Suppressor macrophage (primary cell): ENCODE measurements at regions not wholly inside any gene's neighbourhood (a gene's known extent, or its start where the extent isn't known, plus 50 kb on each side); places are given as distances from the start of the nearest gene placed in this dataset.

Experiments
- DNase-seq, 4 experiments: peaks; one replicate each; pipeline ENCODE4 v3.0.0-alpha.2; 2020 to 2022

DNA sequence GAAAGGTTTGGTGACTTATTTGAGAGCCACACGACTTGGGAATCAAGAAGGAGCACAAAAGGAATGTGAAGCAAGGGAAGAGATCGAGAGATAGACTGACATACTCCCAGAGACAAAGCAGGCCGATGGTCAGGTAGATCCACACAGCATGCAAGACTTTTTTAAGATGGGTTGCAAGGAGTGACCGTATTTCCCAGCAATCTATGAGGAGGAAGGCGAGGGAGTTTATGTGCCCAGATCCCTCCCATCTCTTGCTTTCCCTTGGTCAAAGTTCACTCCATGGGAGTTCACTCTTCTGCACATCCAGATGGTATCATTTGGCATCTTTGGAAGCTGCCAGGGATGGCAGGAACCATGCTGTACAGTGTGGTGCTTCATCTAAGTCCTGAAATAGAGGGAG lies 148.9 kb downstream of the RMI1 start:
- DNase-seq, result no peak

DNA sequence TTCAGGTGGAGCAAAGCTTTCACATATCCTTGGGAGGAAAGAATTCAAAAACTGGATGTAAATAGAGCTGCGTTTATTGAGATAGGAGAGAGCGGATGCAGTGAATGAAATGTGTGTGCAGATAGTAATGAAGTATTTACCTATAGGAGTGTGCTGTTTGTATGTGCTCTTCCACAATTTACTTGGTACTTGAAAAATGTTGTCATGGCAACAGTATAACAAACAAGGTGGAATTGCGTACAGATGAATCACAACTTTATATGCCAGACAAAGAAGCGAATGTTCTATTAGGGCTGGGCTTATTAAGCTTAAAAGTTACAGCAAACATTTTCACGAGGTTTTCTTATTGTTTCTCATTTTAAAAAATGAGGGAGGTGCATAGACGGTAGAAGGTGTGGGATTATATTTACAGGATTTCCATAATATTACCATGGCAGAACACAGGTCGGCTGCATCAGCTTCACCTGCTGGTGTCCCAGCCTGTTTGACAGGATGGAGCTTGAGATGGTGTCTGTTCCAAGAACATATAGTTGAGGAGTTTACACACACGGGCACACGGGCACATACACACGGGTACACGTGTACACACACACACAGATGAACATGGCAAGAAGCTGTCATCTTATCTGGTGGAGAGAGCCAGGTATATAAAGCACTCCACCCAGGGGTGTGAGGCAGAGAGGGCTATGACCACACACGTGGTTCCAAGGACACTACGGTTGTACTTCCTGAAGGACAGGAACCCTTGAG lies 155.7 kb downstream of the RMI1 start:
- DNase-seq, result no peak

DNA sequence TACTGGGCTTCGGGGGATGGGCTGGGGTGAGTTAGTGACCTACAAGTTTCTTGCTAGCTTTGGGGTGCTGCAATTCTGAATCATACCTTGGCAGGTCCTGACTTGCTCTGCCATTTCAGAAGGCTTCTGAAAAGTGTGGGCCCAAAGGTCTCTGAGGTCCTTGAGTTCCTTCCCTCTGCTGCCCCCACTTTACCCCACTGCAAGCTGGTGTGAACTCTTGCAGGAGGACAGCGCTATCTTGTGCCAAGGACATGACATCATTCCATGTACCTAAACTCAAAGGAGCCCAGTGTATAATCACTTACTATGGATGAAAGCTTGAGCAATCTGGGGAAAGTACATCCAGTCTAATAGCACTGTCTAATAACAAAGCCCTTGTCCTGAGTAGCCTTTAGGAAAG lies 157.4 kb downstream of the RMI1 start:
- no peak for DNase-seq

DNA sequence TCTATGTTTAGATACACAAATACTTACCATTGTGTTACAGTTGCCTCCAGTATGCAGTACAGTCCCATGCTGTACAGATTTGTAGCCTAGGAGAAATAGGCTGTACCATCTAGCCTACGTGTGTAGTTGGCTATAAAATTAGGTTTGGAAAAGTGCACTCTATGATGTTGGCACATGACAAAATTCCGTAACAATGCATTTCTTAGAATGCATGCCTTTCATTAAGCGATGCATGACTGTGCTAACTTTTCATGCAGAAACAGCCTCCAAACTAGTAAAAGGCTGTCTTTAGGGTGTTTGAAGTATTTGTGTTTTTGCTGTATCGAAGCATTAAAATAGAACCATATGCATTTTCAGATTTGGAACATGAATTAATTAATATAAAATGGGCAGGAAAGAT lies 157.9 kb downstream of the RMI1 start:
- DNase-seq, result no peak

DNA sequence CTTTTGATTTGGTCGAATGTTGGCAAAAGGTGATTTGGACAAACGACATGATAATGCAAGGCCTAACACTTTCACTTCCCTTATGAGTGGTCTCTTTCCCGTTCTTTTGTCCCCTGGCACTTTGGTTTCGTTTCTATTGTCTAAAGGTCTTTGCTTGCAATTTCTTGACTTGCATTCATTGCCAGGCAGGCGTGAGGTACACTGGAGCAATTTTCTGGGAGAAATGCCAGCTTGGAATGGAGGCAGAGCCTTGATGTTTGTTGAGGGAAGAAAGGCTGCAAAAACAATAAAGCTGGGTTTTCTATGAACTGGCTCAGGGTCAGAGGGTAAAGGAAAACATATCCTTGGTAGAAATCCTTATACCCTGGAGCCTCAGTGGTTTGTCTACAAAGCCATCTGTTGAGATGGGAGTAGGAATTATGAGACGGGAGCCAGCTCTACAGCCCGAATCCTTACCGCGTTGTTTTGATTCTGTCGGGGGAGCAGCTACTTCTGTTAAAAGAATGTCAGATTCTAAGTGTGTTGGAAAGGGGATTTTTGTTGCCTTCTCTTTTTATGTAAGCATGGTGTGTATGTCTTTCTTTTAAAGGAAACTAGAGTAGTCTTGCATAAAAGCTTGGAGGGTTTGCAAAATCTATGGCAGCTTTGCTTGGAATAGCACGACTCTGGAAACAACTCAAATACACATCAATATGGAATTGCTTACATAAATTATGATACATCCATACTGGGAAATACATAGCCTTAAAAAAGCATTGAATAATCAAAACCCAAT lies 158.9 kb downstream of the RMI1 start:
- peak in 3 of 4 experiments; percentile 14 to 27 (median 23) for DNase-seq

DNA sequence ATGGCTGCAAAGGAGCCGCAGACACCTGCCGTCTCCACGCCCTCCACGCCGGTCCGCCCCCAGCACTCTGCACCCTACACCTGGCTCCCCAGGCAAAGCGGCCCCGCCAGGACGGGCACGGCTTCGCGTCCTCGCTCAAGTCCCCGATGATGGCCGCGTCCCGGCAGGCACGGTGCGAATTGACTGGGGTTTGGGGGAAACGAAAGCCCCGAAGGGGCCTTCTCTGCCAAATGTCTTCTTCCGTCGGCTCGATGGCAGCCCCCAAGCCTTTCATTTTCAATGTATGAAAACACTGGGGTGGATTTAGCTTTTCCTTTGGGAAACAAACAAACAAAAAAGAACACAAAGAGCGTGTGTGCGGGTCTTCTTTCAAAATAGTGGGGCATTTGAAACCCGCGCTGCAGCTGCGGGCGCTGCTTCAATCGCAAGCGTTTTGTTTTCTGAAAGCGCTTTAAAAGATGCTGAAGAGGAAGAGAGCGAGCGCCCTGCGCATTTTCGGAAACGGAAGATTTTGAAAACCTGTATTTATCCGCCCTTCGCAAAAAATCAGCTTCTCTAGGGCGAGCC lies 160.0 kb downstream of the RMI1 start:
- DNase-seq, result peak; percentile 14 to 44 (median 32)

DNA sequence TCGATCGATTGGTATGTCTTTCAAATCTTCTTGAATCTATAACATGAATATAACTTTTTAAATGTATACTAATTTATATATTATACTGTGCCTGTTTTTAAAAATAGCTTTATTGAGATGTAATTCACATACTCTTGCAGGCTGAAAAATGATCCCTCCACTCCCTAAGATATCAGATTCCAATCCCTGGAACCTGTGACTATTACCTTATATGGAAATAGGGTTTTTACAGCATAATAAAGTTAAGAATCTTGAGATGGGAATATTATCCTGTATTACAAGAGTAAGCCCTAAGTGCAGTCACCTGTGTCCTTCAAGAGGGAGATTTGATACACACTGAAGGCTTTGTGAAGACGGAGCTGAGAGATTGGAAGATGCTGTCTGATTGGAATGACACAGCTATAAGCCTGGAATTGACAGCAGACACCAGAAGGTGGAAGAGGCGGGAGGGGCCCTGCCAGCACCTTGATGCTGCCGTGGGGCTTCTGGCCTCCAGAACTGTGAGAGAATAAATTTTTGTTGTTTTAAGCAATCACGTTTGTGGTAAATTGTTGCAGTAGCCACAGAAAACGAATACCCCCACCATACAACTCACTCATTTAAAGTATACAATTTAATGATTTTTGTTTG lies 161.3 kb downstream of the RMI1 start:
- DNase-seq, result no peak

DNA sequence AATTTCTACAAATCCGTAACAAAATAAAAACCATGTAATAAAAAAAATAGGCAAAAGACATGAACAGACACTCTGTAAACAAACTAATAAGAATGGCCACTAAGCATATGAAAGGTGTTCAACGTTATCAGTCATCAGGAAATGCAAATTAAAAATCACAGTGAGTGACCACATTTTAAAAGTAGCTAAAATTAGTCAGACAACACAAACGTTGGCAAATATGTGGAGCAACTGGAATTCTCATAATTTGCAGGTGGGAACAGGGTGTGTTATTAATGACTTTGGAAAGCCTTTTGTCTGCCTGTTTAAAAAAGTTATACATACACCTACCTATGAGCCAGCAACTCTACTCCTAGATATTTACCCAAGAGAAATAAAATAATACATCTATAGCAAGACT lies 164.4 kb downstream of the RMI1 start:
- no peak for DNase-seq

DNA sequence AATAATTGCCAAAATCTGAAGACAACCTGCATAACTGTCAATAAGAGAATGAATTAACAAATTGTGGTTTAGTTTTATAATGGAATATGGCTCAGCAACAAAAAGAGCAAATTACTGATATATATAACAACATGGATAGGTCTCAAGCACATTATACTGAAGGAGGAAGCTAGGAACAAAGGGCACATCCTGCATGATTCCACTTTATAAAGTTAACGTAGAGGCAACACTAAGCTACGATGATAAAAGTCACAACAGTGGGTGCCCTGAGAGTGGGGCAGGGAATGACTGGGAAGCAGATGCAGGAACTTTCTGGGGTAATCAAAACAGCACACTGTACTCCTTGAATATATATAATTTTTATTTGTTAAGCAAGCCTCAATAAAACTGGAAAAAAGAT lies 165.2 kb downstream of the RMI1 start:
- no peak for DNase-seq

DNA sequence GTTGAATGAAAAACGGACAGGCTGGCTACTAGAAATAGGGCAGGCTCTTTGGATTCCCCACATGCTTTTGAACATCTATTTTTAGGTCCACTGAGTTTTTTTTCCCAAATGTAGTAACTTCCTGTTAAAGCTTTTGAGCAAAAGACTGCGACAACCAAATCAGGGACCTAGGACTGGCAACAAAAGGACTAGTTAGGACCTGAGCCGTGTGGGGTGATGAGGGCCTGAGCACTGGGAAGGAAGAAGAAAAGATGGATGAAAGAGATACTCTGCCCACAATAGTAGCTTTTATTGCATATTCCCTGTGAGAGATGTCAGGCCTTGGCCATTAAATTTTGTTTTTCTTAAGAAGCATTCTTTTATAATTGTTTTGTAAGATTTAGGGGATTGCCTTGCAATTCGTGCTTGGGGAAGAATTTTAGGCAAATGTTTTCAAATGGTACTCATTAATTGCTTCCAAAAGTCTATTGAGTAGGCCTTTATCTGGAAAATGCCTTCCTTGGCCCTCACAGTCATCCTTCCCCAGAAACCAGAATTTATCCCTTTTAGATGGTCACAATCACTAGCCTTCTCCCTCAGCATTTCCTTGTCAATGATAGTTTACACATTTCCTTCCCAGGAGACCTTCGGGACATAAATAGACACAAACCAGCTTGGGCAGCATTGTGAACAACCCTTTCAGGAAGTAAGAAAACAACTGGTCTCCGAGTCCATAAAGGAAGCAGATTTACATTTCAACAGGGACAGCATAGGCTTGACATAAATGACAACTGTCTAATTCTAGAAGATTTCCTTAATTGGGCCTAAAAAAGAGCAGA lies 166.5 kb downstream of the RMI1 start:
- DNase-seq, result peak; percentile 13 to 55 (median 32)

DNA sequence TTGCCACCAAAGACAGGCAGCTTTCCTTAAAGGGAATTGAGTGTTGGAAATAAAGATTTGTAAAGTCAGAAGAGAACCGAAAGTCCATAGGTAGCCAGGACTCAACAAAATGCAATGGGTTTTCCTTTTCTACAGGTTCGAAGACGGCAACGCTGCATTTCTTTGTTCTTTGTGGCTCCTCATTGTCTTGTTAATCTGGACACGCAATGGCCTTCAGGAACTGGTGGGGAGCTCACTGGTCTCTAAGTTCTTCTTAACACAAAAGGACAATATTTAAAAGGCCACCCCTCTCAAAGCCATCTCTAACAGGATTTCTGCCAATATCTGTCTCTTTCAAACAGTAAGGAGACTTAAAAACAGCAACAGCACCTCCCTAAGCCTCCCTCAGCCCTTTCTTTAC lies 170.6 kb downstream of the RMI1 start:
- DNase-seq, result no peak

DNA sequence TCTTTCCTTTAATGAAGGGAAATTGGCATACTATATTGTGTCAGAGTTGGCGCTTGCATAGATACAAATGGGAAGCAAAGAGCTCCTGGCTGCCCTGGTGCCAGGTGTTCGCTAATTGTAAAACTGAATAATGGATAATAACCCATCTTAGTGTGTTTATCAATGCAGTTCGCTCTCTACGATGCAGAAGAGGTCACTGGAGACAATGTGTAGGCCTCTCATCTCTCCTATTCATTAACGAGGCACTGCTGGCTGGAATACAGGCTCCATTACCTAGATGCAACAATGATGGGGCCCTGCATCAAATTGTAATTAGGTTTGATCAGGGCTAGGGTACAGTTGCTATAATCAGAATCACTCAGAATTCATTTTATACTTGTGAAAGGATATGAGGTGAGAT lies 171.0 kb downstream of the RMI1 start:
- DNase-seq, result no peak

DNA sequence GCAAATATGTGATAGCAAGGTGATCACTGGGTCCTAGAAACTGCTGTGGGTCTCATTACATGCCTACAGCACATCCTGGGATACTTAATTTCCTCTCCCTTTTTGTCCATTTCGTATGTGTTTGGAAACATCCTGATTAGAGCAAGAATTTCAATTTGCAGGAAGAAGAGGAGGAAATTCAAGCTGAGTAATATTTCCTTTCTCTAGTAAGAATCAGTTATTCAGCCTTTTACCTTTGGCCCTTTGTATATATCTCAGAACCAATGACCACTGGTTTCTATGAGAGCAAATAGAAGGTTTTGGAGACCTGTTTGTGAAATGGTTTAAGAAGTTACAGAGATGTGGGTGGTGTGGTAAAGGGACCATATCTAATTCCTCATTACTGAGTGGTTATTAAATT lies 171.6 kb downstream of the RMI1 start:
- DNase-seq, result no peak

DNA sequence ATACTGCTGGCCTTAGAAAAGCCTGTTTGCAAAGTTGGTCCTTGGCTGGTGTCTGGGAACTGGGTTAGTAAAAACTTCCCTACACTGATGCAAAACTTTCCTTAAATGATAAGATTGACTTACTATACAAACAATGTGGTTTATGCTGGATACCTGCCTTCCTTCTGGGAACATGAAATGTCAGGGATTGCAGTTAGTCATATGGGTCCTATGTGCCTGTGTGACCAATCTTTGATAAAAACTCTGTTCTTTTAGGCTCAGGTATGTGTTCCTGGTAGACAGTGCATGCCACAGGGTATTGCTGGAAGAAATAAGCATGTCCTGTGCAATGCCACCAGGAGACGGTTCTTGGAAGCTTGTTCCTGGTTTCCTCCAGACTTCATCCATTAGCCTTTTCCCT lies 173.3 kb downstream of the RMI1 start:
- DNase-seq, result no peak

DNA sequence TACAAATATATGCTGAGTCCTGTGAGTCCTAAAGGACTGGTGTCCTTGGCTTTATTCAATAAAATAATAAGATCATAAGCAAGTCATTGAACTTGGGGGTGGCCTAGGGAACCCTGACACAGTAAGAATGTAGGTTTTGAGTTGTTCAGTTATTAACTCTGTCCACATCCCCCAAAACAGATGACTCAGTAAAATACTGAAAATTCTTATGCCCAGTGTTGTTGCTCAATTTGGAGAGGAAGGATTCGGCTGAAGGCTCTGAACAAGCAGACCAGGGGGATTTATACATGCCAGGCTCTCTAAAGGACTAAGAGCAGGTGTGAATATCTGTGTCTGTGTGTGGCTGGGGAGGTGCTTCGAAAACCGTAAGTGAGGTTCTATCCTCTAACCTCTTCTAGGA lies 173.7 kb downstream of the RMI1 start:
- no peak for DNase-seq

DNA sequence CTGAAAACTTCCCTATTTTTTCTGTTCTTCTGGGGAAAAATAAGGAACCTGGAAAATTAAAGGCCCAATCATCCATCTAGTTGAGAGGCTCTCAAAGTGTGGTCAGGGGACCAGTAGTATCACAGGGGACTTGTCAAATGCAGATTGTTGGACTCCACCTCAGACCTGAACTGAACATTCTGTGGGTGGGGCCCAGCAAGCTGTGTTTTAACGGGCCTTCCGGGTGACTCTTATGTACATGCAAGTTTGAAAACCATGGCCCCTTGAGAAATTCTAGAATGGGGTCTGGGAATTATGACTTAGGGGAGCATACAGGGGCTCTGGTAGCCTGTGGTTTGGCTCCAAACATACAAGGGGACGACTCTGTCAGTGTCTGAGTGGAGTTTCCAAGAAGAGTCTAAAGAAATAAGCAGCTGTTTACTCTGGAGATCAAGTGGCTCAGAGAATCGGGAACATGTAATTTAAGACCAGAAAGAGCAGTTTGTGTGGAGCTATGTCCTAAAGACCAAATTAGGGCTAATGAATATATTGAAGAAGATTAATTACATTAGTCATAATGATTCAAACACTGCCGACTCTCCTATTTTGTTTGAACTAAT lies 177.4 kb downstream of the SLC28A3 start:
- no peak for DNase-seq

DNA sequence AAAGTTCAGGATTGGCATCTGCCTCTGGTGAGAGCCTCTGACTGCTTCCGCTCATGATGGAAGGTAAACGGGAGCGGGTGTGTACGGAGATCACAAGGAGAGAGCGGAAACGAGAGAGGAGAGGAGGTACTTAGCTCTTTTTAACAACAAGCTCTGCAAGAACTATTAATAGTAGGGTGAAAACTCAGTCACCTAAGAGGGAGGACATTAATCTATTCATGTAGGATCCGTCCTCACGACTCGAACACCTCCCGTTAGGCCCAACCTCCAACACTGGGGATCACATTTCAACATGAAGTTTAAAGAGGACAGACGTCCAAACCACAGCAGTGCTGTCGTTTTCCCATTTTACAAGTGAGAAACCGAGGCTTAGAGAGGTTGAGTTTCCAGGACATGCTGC lies 173.7 kb downstream of the SLC28A3 start:
- DNase-seq, result no peak

DNA sequence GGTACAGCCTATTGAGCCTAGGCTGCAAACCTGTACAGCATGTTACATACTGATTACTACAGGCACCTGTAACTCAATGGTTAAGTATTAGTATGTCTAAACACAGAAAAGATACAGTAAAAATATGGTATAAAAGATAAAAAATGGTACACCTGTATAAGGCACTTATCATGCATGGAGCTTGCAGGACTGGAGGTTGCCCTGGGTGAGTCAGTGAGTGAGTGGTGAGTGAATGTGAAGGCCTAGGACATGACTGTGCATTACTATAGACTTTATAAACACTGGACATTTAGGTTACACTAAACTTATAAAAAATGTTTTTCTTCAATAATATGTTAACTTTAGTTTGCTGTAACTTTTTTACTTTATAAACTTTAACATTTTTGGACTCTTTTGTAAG lies 171.3 kb downstream of the SLC28A3 start:
- DNase-seq, result no peak

DNA sequence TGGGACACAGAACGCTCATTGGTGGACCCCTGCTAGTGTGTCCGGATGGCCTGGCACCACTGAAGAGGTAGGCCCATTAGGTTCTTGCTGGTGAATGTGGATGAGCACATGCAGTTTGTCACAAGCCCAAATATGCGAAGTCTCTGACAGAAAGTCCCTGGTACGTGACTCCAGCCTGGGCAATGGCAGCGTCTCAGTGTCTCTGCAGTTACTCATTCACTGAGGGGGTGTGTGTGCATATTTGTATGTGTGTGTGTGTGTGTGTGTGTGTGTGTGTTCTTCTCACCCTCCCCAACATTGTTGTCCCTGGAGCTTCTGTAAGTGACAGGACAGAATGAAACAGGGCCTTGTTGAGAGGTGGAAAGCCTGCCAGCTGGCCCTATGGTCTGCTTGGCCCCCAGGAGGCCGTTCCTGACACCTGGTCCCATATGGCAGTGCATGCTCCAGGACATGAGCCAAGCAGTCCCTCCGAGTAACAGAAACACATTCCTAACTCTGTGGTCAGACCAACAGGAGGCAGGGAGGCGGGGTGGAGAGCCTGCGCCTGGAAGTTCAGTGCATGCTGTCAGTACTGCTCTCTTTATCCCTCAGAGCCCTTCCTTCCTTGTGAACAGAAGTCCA lies 169.9 kb downstream of the SLC28A3 start:
- DNase-seq, result no peak

DNA sequence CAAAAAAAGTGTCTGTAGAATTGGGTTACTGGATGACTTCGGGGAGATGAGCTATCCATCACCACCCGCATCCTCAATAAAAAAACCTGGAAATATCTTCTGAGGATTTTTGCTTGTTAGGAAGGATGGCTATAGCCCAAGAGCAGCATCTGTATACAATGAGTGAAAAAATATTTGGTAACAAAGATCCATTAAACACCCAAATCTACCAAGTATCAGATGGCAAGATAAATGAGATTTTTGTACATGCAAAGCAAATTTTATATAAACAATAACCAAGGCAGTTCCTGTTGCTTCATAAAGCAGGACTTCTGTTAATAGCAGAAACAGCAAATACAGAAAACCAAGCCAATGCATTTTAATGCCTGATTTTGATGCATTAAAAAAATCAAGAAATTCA lies 166.6 kb downstream of the SLC28A3 start:
- no peak for DNase-seq

DNA sequence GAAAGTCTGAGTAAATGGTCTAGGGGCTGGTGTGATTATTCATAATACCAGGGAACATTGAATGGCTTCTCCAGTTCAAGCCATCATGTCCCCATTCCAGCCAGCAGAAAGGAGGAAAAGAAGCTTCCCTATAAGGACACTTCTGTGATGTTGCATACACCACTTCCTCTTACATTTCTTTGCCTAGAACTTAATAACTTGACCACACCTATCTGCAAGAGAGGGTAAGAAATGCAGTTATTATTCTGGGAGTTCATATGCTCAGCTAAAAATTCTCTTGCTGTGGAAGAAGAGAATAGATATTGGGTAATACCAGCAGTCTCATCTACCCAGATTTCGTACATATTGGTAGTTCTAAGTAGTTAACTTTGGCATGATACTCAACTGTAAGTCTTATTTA lies 166.1 kb downstream of the SLC28A3 start:
- DNase-seq, result peak; percentile 32 to 64 (median 52)

DNA sequence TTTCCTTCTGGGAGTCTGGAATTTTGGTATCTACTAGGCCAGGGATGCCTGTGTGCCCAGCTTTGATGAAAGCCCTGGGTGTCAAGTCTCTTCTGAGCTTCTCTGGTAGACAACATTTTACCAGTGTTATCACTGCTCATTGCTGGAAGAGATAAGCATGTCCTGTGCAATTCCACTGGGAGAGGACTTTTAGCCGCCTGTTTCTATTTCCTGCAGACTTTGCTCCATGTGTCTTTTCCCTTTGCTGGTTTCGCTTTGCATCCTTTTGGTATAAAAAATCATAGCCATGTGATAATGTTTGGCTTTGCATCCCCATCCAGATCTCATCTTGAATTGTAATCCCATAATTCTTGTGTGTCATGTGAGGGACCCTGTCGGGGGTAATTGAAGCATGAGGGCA lies 163.2 kb downstream of the SLC28A3 start:
- no peak for DNase-seq
